GM23248 (cell line): ENCODE measurements at regions not wholly inside any gene's neighbourhood (a gene's known extent, or its start where the extent isn't known, plus 50 kb on each side); places are given as distances from the start of the nearest gene placed in this dataset.

Experiments
- EZH2 ChIP-seq: fragments of 200-600 bp; sonication (generic); IDR thresholded peaks from 2 replicates; pipeline ENCODE4 v1.6.1; 2018; ENCODE audit warnings: antibody characterized with exemption, mild to moderate bottlenecking; ENCODE audit not compliant: insufficient read depth, poor library complexity, severe bottlenecking
- EZH2phosphoT487 ChIP-seq: fragments of 200-600 bp; sonication (generic); IDR thresholded peaks from 2 replicates; pipeline ENCODE4 v1.6.1; 2018; ENCODE audit warnings: antibody characterized with exemption, moderate library complexity, mild to moderate bottlenecking, low read depth; ENCODE audit not compliant: insufficient read depth

DNA sequence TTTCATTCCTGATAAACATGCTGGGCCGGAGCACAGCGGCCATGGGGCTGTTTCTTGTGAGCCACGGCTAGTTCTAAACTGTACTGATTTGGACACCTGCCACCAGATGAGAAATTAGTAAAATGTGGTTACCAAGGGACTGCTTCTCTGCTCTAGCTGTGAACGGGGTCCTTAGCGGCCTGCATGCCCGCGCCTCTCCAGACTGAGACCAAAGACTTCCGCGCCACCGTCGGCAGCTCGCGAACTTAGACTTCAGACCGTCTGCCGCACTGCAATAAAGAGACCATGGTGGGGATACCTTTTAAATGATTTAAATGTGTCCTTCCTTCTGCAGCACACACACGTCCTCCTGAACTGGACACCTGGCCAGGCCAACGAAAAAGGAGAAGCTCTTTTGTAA, 116.4 kb downstream of the BMS1 start:
- TF ChIP-seq EZH2phosphoT487 (no peak), EZH2 (no peak)
